CD14-positive monocyte (primary cell): ENCODE measurements at regions not wholly inside any gene's neighbourhood (a gene's known extent, or its start where the extent isn't known, plus 50 kb on each side); places are given as distances from the start of the nearest gene placed in this dataset.

Experiments
- DNase-seq, 3 donors: peaks; one replicate each; pipeline ENCODE4 v3.0.0-alpha.2; 2011 to 2022
- H2AFZ ChIP-seq: 2 replicates; pipeline ENCODE4 v1.6.0; 2012; ENCODE audit warnings: mild to moderate bottlenecking, low read depth, low read length, inconsistent platforms; ENCODE audit not compliant: insufficient read depth, poor library complexity, severe bottlenecking
- H3K27ac ChIP-seq, 2 donors: 1 replicate in 1 of 2; 2 replicates in 1 of 2; pipeline ENCODE4 v1.5.1; 2012 to 2013; ENCODE audit warnings: low read length in 2 of 2, control low read depth in 1 of 2, inconsistent platforms in 1 of 2, low read depth in 1 of 2, mild to moderate bottlenecking in 1 of 2
- H3K27me3 ChIP-seq, 2 donors: one replicate each; pipeline versions ENCODE4 v1.6.0 to v1.6.1; 2011 to 2013; ENCODE audit warnings: low read length in 2 of 2; ENCODE audit not compliant: control insufficient read depth in 2 of 2, insufficient read depth in 2 of 2
- H3K36me3 ChIP-seq, 2 donors: replicated peaks in 1 of 2; 1 replicate in 1 of 2; 2 replicates in 1 of 2; pipeline versions ENCODE4 v1.5.1 to v1.6.1; 2012 to 2013; ENCODE audit warnings: low read length in 2 of 2, control low read depth in 1 of 2, inconsistent platforms in 1 of 2, mild to moderate bottlenecking in 1 of 2; ENCODE audit not compliant: insufficient read depth in 2 of 2, control insufficient read depth in 1 of 2
- H3K4me1 ChIP-seq, 2 donors: 1 replicate in 1 of 2; 2 replicates in 1 of 2; pipeline versions ENCODE4 v1.5.1 to v1.6.1; 2012 to 2013; ENCODE audit warnings: low read length in 2 of 2, control low read depth in 1 of 2, inconsistent platforms in 1 of 2, mild to moderate bottlenecking in 1 of 2, moderate library complexity in 1 of 2; ENCODE audit not compliant: insufficient read depth in 2 of 2, control insufficient read depth in 1 of 2
- H3K4me2 ChIP-seq: replicated peaks from 2 replicates; pipeline ENCODE3; 2012; ENCODE audit warnings: low read length, moderate library complexity, mild to moderate bottlenecking; ENCODE audit not compliant: poor library complexity, severe bottlenecking; ENCODE audit errors: extremely low read depth
- H3K4me3 ChIP-seq, 3 experiments: fragments of 200-600 bp in 1 of 3; sonication (generic) in 1 of 3; replicated peaks in 1 of 3; 1 replicate in 2 of 3; 2 replicates in 1 of 3; pipeline ENCODE4 v1.5.1; 2011 to 2013; ENCODE audit warnings: low read length in 3 of 3, mild to moderate bottlenecking in 3 of 3, control low read depth in 2 of 3, low read depth in 2 of 3, inconsistent platforms in 1 of 3, moderate library complexity in 1 of 3
- H3K79me2 ChIP-seq: 2 replicates; pipeline ENCODE4 v1.6.0; 2012; ENCODE audit warnings: mild to moderate bottlenecking, control low read depth, inconsistent platforms, low read length, moderate library complexity; ENCODE audit not compliant: insufficient read depth
- H3K9ac ChIP-seq: 2 replicates; pipeline ENCODE4 v1.6.0; 2017; ENCODE audit warnings: low read length, mild to moderate bottlenecking; ENCODE audit not compliant: insufficient read depth, poor library complexity, severe bottlenecking
- H3K9me3 ChIP-seq, 2 donors: replicated peaks in 1 of 2; 1 replicate in 1 of 2; 2 replicates in 1 of 2; pipeline versions ENCODE4 v1.5.1 to v1.6.1; 2012 to 2013; ENCODE audit warnings: low read length in 2 of 2, control low read depth in 1 of 2; ENCODE audit not compliant: control insufficient read depth in 1 of 2, insufficient read depth in 1 of 2
- H4K20me1 ChIP-seq: 2 replicates; pipeline ENCODE4 v1.6.0; 2012; ENCODE audit warnings: mild to moderate bottlenecking, low read length, control low read depth, moderate library complexity; ENCODE audit not compliant: insufficient read depth
- H3K27ac Mint-ChIP-seq, 7 donors: one replicate each; pipeline ENCODE4 v1.8.0; 2020; ENCODE audit warnings: mild to moderate bottlenecking in 7 of 7, mixed read lengths in 7 of 7, moderate library complexity in 6 of 7, inconsistent platforms in 2 of 7
- H3K27me3 Mint-ChIP-seq, 3 donors: one replicate each; pipeline ENCODE4 v1.8.0; 2021 to 2022; ENCODE audit warnings: low read depth in 3 of 3, mild to moderate bottlenecking in 3 of 3, mixed read lengths in 3 of 3, moderate library complexity in 3 of 3, inconsistent platforms in 1 of 3
- H3K36me3 Mint-ChIP-seq, 2 donors: one replicate each; pipeline ENCODE4 v1.8.0; 2020; ENCODE audit warnings: mixed read lengths in 2 of 2, inconsistent platforms in 1 of 2, mild to moderate bottlenecking in 1 of 2
- H3K4me1 Mint-ChIP-seq: one replicate; pipeline ENCODE4 v1.8.0; 2020; ENCODE audit warnings: mild to moderate bottlenecking, mixed read lengths
- H3K4me3 Mint-ChIP-seq, 2 donors: one replicate each; pipeline ENCODE4 v1.8.0; 2020; ENCODE audit warnings: mild to moderate bottlenecking in 2 of 2, mixed read lengths in 2 of 2, moderate library complexity in 1 of 2
- H3K9me3 Mint-ChIP-seq, 7 donors: one replicate each; pipeline ENCODE4 v1.8.0; 2020 to 2022; ENCODE audit warnings: mixed read lengths in 7 of 7, mild to moderate bottlenecking in 6 of 7, moderate library complexity in 6 of 7, inconsistent platforms in 2 of 7
- WGBS: methylation state at CpG from one replicate; pipeline ENCODE4 v1.1.5; 2013; ENCODE audit warnings: missing lambda C conversion rate; ENCODE audit not compliant: insufficient coverage; 5-methylcytosine and 5-hydroxymethylcytosine counted together
- intact Hi-C, 2 donors: fragments of 100-400 bp; cut with micrococcal nuclease; formaldehyde crosslinking; loops; one replicate each; pipeline versions ENCODE4 v1.15.0 to v1.15.1; 2023
- TF ChIP-seq, protein P1 (sequence below): fragments of 200-600 bp; IDR thresholded peaks from one replicate; pipeline ENCODE4 v1.8.0; 2022; ENCODE audit warnings: antibody characterized with exemption, mild to moderate bottlenecking

DNA sequence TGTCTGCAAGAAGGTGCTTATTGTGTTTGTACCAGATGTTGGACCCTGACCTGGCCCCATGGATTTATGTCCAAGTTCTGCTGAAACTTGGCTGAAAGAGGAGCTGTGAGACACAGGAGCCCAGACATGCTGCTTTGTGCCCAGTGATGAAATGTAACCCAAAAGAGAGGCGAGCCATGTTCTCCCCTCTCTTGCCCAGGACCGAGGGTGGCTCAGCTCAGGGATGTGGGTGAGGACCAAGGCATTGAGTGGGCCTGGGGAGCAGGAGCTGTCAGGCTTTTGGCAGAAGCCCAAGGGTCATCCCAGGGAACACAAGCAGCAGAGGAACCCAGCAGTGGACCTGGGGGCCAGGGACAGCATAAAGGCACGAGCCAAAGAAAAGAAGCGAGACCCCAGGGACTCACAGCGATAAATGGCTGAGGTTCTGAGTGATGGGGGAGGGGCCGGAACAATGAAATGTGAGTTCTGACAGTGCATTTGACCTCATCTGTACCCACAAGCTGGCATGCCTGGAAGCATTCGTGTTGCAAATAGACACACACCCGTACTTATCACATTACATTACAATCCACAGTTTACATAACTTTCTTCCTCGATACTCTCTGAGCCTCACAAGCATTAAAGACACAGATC, 363.4 kb upstream of the JARID2 start:
- no peak for DNase-seq
- WGBS, result 97% methylated on average over 5 of the region's 9 CpGs
- Histone ChIP-seq H3K9me3 (no peaks in the 10 kb centered on the region), H3K27ac (peak overlapping the region in 1 of 2 donors; percentile 39), H3K4me3 (no peak overlapping the region), H4K20me1 (no peaks in the 10 kb centered on the region), H3K36me3 (no peaks in the 10 kb centered on the region), H3K27me3 (no peaks in the 10 kb centered on the region), H3K79me2 (no peaks in the 10 kb centered on the region), H3K4me1 (peaks cover 70 to 78% of the 10 kb centered on the region in 2 donors), H3K4me2 (no peak overlapping the region), H2AFZ (no peak overlapping the region), H3K9ac (no peak overlapping the region)
- Mint-ChIP-seq H3K9me3 (peaks cover 0 to 3% (median 0%) of the 10 kb centered on the region in 7 donors), H3K27me3 (peaks cover 0 to 1% (median 0%) of the 10 kb centered on the region in 3 donors), H3K27ac (peak overlapping the region in 6 of 7 donors; percentile 15 to 85 (median 65)), H3K36me3 (peaks cover 2 to 6% of the 10 kb centered on the region in 2 donors), H3K4me1 (peaks cover 81% of the 10 kb centered on the region), H3K4me3 (no peak overlapping the region)
- TF ChIP-seq, protein P1, sequence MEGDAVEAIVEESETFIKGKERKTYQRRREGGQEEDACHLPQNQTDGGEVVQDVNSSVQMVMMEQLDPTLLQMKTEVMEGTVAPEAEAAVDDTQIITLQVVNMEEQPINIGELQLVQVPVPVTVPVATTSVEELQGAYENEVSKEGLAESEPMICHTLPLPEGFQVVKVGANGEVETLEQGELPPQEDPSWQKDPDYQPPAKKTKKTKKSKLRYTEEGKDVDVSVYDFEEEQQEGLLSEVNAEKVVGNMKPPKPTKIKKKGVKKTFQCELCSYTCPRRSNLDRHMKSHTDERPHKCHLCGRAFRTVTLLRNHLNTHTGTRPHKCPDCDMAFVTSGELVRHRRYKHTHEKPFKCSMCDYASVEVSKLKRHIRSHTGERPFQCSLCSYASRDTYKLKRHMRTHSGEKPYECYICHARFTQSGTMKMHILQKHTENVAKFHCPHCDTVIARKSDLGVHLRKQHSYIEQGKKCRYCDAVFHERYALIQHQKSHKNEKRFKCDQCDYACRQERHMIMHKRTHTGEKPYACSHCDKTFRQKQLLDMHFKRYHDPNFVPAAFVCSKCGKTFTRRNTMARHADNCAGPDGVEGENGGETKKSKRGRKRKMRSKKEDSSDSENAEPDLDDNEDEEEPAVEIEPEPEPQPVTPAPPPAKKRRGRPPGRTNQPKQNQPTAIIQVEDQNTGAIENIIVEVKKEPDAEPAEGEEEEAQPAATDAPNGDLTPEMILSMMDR, result no peak
- intact Hi-C loops, result loop anchor here (5.0 kb wide), 2 partner anchors 45 to 85 kb away; no protein-coding TSS in a partner anchor

DNA sequence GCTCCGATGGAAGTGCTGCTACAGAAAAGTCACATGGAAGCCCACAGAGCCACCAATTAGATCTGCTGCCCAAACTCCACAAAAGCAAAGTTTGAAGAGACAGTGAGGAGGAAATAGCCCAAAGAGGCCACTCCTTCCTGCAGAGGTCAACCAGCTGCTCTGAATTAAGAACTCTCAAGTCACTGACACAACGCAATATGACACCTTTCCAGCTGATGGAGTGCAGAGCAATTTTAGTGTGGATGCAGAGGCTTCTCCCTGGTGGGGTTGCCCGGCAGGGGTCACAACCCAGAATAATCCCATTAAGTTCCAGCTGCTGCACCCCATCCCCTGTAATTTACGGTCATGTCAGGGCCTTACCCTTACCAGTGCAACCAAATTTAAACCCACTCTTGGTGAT, 361.9 kb upstream of the JARID2 start:
- Mint-ChIP-seq H3K9me3 (peaks cover 0 to 2% (median 0%) of the 10 kb centered on the region in 7 donors), H3K36me3 (peaks cover 2 to 3% of the 10 kb centered on the region in 2 donors), H3K4me3 (peak overlapping the region in 1 of 2 donors; percentile 5), H3K4me1 (peaks cover 74% of the 10 kb centered on the region), H3K27me3 (peaks cover 0 to 1% (median 0%) of the 10 kb centered on the region in 3 donors), H3K27ac (peak overlapping the region; percentile 73 to 93 (median 85))
- 0% methylated on average over 1 of the region's 4 CpGs for WGBS
- Histone ChIP-seq H3K27ac (peak overlapping the region; percentile 25 to 68), H3K36me3 (no peaks in the 10 kb centered on the region), H3K79me2 (no peaks in the 10 kb centered on the region), H3K27me3 (no peaks in the 10 kb centered on the region), H3K4me3 (no peak overlapping the region), H3K9ac (no peak overlapping the region), H3K4me1 (peaks cover 66 to 76% of the 10 kb centered on the region in 2 donors), H4K20me1 (no peaks in the 10 kb centered on the region), H3K9me3 (no peaks in the 10 kb centered on the region), H2AFZ (no peak overlapping the region), H3K4me2 (no peak overlapping the region)
- TF ChIP-seq, protein P1, result no peak
- DNase-seq, result peak; percentile 48 to 52 (median 50)
- intact Hi-C loops, result loop anchor here (5.0 kb wide), 2 partner anchors 43 to 83 kb away; no protein-coding TSS in a partner anchor
